ENCODE measurements at regions not wholly inside any gene's neighbourhood (a gene's known extent, or its start where the extent isn't known, plus 50 kb on each side); places are given as distances from the start of the nearest gene placed in this dataset.

- no peak for DNase-seq
Observed at GRCh38 chr20:57868310-57868709, 158.5 kb upstream of the PMEPA1 start.

- no peak for DNase-seq
Observed at GRCh38 chr20:57867807-57868206, 158.0 kb upstream of the PMEPA1 start.

GRCh38 chr20:57867181-57867803 is 157.5 kb upstream of the PMEPA1 start:
- DNase-seq, result no peak

DNA sequence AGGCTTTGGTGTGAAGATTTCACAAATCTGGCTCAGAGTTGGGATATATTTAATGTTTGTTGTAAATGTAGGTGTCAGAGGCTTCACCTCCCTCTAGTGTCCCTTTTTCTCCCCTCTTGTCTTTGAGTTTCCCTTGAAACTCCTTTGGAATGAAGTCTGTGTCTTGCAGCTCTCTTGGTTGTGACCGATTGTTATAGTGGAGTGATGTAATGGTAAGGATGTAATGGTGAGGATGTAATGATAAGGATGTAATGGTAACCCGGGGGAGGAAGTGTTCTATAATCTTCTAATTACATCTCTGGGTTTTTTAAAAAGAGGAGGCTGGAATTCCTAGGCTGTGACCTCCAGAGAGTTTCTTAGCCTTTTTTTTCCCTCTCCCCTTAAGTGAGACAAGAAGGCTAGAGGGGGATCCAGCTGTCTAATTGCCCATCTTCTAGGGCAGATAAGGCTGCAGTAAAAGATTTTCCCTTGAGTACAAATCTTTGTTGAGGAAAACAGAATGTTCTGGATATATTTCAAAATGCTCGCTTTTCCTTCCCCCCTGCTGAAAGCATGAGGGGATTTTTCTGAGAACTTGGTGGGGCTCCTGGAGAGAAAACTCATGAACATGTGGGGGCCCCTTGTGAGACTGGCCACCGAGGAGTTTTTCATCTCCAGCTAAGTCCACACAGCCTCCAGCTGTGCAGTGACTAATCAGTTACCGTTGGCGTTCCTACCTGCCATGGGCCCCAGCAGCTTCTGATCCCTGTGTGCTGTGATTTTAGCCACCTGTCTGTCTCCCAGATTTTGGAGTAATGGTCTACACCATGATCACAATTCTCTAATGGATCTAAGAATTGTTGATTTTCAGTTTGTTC is 156.7 kb upstream of the PMEPA1 start:
- DNase-seq, result no peak

DNA sequence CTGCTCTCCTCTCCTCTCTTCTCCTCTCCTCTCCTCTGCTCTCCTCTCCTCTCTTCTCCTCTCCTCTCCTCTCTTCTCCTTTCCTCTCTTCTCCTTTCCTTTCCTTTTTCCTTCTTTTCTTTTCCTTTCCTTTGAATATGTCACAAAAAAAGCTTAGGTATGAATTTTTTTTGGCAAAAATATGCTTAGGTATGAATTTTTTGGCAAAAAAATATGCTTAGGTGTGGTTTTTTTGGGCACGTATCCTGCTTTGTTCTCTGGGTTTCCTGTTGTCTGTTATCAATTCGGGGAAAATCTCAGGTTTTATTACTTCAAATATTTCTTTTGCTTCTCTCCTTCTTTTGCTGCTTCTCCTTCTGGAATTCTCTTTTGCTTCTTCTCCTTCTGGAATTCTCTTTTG is 155.5 kb upstream of the PMEPA1 start:
- no peak for DNase-seq

DNA sequence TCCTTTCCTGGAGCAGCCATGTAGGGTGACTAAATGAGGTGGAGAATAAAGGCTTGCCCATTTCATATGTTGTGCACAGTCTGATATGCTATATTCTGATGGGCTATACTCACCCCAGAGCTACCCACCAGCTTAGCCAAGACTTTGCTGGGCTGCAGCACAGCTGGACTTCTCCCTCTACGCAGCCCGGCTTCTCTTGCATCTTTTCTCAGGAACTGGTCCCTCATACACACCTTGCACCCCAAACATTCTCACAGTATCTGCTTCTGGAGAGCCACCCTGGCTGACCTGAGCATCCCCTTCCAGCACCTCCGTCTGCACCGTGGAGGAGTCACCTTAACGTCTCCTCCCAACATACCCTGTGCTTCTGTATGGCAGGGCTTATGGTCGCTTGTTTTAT is 150.8 kb upstream of the PMEPA1 start:
- no peak for DNase-seq

DNA sequence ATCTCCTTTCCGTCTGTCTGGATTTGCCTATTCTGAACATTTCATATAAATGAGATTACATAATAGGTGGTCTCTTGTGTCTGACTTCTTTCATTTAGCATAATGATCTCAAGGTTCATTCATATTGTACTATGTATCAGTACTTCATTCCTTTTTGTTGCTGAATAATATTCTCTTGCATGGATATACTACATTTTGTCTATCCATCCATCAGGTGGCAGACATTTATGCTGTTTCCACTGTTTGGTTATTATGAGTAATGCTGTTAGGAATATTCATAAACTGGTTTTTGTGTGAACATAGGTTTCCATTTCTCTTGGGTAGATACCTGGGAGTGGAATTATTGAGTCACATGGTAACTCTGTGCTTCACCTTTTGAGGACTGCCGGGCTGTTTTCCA is 148.2 kb upstream of the PMEPA1 start:
- no peak for DNase-seq

DNA sequence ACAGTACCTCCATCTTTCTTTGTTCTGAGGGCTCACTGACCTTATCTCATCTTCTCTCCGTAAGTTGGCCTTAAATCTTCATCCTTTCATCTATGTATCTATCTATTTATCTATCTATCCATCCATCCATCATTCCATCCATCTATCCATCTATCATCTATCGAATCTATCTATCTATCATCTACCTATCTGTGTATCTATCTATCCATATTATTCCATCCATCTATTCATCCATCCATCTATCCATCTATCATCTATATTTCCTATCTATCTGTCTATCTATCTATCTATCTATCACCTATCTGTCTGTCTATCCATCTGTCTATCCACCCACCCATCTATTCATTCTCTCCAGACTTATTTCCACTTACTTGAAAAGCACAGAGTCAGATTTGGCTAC is 147.3 kb upstream of the PMEPA1 start:
- no peak for DNase-seq

DNA sequence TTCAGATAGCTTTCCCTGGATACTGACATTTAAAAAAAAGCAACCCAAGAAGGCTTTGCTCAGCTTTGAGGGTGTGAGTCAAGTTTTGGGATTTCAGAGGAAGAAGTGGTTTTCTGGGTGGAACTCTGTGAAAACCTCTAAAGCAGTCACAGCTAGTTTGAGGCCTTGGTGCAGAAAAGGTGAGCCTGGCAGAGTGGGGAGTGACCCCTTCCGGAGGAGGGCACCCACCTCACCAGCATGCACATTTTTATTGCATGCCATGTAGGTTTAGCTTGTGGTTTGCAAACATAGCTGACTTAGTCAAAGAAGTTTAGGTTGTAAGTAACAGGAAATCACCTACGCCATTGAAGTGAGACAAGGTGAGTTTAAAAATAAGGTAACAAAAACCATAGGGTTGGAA is 146.8 kb upstream of the PMEPA1 start:
- no peak for DNase-seq

DNA sequence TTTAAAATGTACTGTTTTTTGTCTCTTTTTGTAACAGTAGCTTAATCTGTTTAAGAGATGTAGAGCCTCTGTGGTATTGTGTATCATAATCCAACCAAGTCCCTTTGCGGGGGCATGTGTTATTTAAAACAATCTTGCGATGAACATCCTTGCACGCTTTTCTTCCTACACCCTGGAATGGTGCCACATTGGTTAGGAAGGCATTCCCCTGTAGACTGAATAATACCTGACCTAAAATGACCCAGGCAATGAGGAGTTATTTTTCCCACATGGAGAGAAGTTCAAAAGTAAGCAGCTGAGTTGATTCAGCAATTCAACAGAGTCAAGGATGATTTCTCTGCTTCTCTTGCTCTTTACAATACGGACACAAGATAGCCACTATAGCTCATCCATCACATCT is 142.0 kb upstream of the PMEPA1 start:
- DNase-seq, result no peak

- DNase-seq, result no peak
Observed at GRCh38 chr20:57851025-57851682, 141.3 kb upstream of the PMEPA1 start.

- no peak for DNase-seq
Observed at GRCh38 chr20:57849521-57850215, 139.9 kb upstream of the PMEPA1 start.

- no peak for DNase-seq
Observed at GRCh38 chr20:57849121-57849520, 139.3 kb upstream of the PMEPA1 start.

- DNase-seq, result no peak
Observed at GRCh38 chr20:57848282-57848681, 138.5 kb upstream of the PMEPA1 start.

- no peak for DNase-seq
Observed at GRCh38 chr20:57847104-57847503, 137.3 kb upstream of the PMEPA1 start.

DNA sequence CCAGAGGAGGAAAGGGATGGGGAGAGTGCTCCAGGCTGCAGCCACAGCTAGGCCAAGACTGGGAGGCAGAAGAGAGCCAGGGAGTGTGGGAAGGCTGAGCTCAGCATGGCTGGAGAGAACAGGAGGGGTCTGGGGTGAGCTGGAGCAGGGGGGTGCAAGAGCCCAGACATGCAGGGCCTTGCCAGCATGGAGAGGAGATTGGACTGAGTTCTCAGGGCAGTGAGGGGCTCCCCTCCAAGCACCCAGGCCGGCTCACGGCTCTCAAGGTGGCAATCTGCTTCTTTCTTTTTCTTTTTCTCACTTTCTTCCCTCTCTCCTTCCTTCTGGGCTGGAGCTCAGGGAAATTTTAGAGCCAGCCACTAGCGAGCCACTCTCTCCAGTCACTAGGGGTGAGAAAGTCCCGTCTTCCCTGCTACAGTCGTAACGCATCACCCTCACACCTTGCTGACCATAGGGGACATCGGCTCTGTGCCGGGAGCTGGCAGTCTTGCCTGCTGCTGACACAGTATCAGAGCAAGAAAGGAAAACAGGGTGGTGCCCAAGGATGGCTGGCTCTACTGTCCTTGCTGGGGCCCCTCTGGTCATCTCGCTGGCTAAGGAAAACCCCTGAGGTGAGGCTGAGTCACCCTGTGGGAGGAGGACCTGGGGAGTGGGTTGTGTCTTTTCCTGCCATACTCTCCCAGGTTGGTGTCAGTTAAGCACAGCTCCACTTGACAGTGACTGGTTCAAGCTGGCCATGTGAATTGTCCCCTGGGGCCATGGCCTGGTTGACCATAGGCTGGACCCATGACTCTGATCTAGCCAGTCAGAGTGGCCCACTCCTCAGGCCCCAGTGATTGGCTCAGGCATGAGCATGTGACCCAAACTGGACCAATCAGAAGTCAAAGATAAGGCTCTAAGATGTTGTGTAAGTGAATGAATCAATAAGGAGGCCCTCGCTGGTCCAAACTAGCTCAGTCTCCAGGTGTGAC is 135.1 kb upstream of the PMEPA1 start:
- DNase-seq, result no peak

DNA sequence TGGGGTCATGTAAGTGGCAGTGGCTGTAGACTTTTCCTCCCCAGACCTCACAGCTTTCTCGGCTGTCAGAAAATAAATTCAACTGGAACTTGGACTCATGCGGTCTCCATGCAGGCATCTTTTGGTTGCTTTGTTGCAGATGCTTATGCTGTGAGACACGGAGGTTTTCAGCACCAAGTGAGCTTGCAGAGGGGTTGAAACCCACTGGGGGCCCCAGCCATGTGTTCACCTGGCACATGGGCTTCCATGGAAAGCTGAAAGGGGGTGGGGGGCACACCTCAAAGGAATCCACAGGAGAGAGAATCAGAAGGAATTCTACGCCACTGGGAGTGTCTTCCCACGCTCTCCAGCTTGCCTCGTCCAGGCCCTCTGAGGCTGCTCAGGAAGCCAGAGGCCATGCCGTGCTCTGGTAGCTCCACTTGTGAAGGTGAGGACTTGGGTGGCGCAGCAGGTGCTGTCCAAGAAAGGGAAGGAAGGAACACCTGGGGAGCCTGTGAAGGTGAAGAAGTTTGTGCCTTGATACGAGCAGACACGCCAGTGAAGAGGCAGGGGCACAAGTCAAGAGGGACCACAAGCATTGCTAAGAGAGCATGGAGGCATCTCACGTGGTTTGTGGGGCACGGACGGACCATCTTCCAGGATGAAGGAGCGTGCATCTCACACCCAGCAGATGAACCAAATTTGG is 134.3 kb upstream of the PMEPA1 start:
- no peak for DNase-seq

- DNase-seq, result no peak
Observed at GRCh38 chr20:57842720-57843119, 132.9 kb upstream of the PMEPA1 start.

GRCh38 chr20:57841297-57841866 is 131.6 kb upstream of the PMEPA1 start:
- no peak for DNase-seq

GRCh38 chr20:57840504-57841296 is 130.9 kb upstream of the PMEPA1 start:
- DNase-seq, result no peak

Data from amniotic stem cell (primary cell).